ENCODE measurements at regions not wholly inside any gene's neighbourhood (a gene's known extent, or its start where the extent isn't known, plus 50 kb on each side); places are given as distances from the start of the nearest gene placed in this dataset.

DNA sequence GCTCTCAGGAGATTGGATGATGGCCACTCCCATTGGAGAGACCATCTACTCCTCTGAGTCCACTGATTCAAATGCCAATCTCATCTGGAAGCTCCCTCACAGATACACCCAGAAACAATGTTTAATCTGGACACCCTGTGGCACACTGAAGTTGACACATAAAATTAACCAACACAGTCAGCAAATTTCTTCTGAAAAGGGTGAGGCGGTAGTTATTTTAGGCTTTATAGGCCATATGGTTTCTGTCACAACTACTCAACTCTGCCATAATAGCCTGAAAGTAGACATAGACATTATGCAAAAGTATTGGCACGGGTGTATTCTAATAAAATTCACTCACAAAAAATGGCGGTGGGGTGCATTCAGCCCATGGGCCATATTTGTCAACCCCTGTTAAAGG lies 244.5 kb upstream of the VLDLR start:
- TF ChIP-seq, protein P1, sequence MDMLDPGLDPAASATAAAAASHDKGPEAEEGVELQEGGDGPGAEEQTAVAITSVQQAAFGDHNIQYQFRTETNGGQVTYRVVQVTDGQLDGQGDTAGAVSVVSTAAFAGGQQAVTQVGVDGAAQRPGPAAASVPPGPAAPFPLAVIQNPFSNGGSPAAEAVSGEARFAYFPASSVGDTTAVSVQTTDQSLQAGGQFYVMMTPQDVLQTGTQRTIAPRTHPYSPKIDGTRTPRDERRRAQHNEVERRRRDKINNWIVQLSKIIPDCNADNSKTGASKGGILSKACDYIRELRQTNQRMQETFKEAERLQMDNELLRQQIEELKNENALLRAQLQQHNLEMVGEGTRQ (IDR thresholded peaks at IDR 0.05; ENCODE audit: borderline replicate concordance, low read depth, low read length): no peak
- TF ChIP-seq CTCF (IDR thresholded peaks at IDR 0.05 in 2 of 3, conservative IDR thresholded peaks at IDR 0.05 in 1 of 3; ENCODE audit: control insufficient read depth in 2 of 3, extremely low read depth in 1 of 3, insufficient read depth in 1 of 3, low read depth in 3 of 3, low read length in 3 of 3): no peak
- no peak for TF ChIP-seq EP300 (IDR thresholded peaks at IDR 0.05; ENCODE audit: borderline replicate concordance in 1 of 2, control insufficient read depth in 1 of 2, low read depth in 2 of 2, low read length in 2 of 2)
- TF ChIP-seq SMC3 (IDR thresholded peaks at IDR 0.05; ENCODE audit: borderline replicate concordance, low read length): no peak
- TF ChIP-seq FOXK2 (IDR thresholded peaks at IDR 0.05): no peak
- no peak for TF ChIP-seq ESRRA (IDR thresholded peaks at IDR 0.05; ENCODE audit: low read length)
- no peak for TF ChIP-seq YBX1 (IDR thresholded peaks at IDR 0.05)
- TF ChIP-seq REST (IDR thresholded peaks at IDR 0.05; ENCODE audit: low read depth, low read length): no peak
- no peak for TF ChIP-seq PBX3 (IDR thresholded peaks at IDR 0.05; ENCODE audit: insufficient replicate concordance, low read depth, low read length)
- no peak for TF ChIP-seq BHLHE40 (IDR thresholded peaks at IDR 0.05; ENCODE audit: borderline replicate concordance in 1 of 2, low read depth in 2 of 2, low read length in 1 of 2)
- no peak for TF ChIP-seq HCFC1 (IDR thresholded peaks at IDR 0.05; ENCODE audit: low read length)
- no peak for TF ChIP-seq TAF1 (IDR thresholded peaks at IDR 0.05; ENCODE audit: borderline replicate concordance, low read depth, low read length)
